ENCODE measurements at regions not wholly inside any gene's neighbourhood (a gene's known extent, or its start where the extent isn't known, plus 50 kb on each side); places are given as distances from the start of the nearest gene placed in this dataset.
"Not testable (repeated sequence)": the region's sequence is repeated elsewhere in the genome, so short reads cannot be mapped to it uniquely, and the experiment has no call there.

DNA sequence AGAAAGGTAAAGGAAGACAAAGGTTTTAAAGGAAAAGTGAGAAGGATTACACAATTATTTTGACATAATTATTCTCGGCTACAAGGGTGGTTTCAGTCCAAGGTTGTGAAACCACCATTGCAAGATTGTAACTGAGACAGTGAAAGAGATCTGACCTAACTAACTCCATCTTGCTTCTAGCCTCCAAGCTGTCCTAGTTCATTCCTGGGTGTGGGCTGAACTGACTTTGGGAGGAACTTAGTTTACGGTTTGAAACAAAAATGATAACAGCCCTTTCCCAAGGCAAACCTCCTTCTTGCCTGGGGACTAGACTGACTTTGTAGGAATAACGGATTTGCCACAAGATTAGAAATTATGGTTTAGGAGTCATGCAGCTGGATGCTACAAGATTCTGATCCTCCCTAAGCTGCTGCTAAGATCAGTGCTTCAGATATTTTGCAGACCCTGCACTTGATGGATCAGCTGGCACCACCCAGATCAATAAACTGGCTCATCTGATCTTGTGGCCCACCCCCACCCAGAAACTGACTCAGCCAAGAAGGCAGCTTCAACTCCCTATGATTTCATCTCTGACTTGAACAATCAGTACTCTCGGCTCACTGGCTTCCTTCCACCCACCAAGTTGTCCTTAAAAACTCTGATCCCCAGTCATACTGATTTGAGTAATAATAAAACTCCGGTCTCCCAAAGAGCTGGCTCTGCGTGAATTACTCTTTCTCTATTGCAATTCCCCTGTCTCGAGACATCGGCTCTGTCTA is 57.7 kb upstream of the AADACL2 start:
- no peak for DNase-seq (ENCODE audit: low read depth)

GRCh38 chr3:151673974-151674373 is 59.8 kb upstream of the AADACL2 start:
- DNase-seq (ENCODE audit: low read depth), result no peak

- not testable (repeated sequence) for DNase-seq (ENCODE audit: low read depth)
Observed at GRCh38 chr3:151667762-151668161, 66.0 kb upstream of the AADACL2 start.

- peak; percentile 17 for DNase-seq (ENCODE audit: low read depth)
Observed at GRCh38 chr3:151660885-151661284, 72.8 kb upstream of the AADACL2 start.

GRCh38 chr3:151644986-151645385 is 88.7 kb upstream of the AADACL2 start:
- no peak for DNase-seq (ENCODE audit: low read depth)

- no peak for DNase-seq (ENCODE audit: low read depth)
Observed at GRCh38 chr3:151644020-151644620, 89.6 kb upstream of the AADACL2 start.

GRCh38 chr3:151639418-151639740 is 94.3 kb upstream of the AADACL2 start:
- no peak for DNase-seq (ENCODE audit: low read depth)

- no peak for DNase-seq (ENCODE audit: low read depth)
Observed at GRCh38 chr3:151638555-151639417, 94.9 kb upstream of the AADACL2 start.

- no peak for DNase-seq (ENCODE audit: low read depth)
Observed at GRCh38 chr3:151635905-151636304, 97.8 kb upstream of the AADACL2 start.

DNA sequence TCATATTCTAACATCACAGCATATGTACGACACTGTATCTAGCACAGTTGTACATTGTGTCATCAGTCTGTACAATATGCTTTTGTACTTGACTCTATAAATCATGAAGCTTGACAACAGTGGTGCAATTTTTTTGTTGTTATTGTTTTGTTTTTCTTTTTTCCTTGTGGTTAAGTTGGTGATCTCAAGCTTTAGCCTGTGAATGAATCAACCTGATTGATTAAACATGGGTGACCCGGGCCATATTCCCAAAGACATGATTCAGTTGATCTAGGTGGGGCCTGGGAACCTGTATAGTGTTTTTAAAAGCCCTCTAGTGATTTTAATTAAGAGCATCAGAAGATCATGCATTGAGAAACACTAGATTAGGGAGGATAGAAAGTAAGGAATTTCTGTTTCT is 101.8 kb upstream of the AADACL2 start:
- no peak for DNase-seq (ENCODE audit: low read depth)

GRCh38 chr3:151630938-151631441 is 102.7 kb upstream of the AADACL2 start:
- no peak for DNase-seq (ENCODE audit: low read depth)

- no peak for DNase-seq (ENCODE audit: low read depth)
Observed at GRCh38 chr3:151630035-151630434, 103.7 kb upstream of the AADACL2 start.

GRCh38 chr3:151625586-151625985 is 108.1 kb upstream of the AADACL2 start:
- no peak for DNase-seq (ENCODE audit: low read depth)

DNA sequence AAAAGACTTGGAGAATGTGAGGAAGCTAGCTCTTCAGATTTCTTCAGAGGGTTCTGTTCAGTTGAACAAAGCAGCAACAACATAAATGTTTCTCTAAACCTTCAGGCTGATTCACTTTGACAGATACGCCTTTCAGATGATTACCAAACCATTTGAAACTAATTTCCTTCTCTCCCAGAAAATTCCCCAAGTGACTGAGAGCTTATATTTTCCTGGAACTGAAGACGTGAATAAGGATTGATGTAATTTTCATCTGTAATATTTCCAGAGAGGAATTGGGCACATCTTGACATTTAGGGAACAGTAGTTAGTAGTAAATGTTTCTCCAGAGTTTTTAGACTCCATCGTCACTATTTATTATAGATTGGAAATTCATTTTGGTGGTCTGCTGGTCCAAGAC is 108.6 kb upstream of the AADACL2 start:
- DNase-seq (ENCODE audit: low read depth), result no peak

DNA sequence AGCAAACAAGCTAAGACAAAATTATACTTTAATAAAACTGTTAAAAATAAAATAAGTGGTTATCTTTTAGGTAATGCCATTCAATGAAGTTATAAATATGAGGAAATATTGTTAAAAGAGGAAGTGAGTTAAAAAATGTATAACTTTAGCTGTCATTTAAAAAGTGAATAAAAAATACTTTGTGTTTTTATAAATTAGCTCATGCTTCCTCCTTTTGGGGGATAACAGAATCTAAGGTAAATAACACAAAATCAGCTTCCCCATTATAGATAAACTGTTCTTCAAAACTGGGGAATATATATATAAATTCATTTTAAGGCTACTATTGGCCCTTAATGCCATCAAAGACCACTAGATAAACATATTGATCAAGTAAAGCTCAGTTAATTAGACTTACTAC is 113.7 kb upstream of the AADACL2 start:
- no peak for DNase-seq (ENCODE audit: low read depth)

- DNase-seq (ENCODE audit: low read depth), result no peak
Observed at GRCh38 chr3:151615464-151615863, 118.3 kb upstream of the AADACL2 start.

DNA sequence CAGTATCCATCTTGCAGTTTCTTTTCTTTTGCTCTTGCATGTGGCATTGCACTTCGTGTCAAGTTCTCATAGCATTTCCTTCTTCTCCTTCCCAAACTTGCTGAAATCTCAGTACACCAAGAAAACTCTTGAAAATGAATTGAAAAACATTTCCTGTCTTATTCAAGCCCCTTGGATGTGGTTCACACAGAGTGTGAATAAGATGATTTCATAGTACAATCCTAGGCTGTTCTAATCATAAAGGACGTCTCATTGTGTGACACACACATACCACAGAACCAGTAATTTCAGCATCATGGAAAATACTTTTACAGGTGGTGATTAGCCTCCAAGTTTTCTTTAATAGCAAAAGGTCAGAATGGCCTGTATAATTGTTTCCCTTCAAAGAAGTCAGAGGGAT is 121.6 kb upstream of the AADACL2 start:
- DNase-seq (ENCODE audit: low read depth), result no peak

GRCh38 chr3:151611419-151611818 is 122.3 kb upstream of the AADACL2 start:
- no peak for DNase-seq (ENCODE audit: low read depth)

GRCh38 chr3:151609491-151609890 is 124.2 kb upstream of the AADACL2 start:
- no peak for DNase-seq (ENCODE audit: low read depth)

DNA sequence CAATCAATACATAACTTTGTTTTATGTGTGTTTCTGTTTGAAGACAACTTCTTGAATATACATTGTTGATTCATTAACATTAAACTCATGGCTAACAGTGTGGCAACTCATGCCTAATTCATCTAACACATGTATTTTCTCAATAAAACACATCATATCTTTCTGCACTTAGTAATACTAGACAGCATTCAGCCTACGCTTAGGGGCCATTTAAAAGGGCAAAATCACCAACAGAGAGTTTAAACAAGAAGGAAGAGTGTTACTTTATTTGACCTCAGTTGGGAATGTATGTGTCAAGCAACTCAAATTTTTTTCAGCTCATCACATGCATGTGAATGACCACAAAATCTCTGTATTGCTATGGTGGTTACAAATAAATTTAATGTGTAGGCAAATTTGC is 128.8 kb upstream of the AADACL2 start:
- DNase-seq (ENCODE audit: low read depth), result no peak

DNA sequence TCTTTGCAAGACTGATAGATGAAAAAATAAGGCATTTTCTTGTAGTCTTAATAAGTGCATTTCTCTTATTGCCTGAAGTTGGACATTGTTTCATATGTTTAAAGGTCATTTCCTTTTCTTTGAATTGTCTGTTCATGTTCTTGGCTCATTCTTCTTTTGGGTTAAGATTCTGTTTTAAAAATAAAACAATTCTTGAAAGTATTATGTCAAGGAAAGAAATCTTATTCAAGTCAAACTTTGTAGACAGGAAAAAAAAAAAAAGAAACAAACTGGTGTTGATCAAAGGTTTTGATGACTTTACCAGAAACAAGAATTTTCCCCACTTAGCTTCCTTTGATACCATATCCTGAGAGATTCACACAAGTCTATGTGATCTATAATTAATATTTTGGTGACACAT is 132.9 kb upstream of the AADACL2 start:
- no peak for DNase-seq (ENCODE audit: low read depth)

GRCh38 chr3:151599103-151599672 is 134.5 kb upstream of the AADACL2 start:
- DNase-seq (ENCODE audit: low read depth), result no peak

- no peak for DNase-seq (ENCODE audit: low read depth)
Observed at GRCh38 chr3:151596940-151597339, 136.1 kb upstream of the IGSF10 start.

All from fibroblast of the conjunctiva (primary cell).